ENCODE measurements at regions not wholly inside any gene's neighbourhood (a gene's known extent, or its start where the extent isn't known, plus 50 kb on each side); places are given as distances from the start of the nearest gene placed in this dataset.

DNA sequence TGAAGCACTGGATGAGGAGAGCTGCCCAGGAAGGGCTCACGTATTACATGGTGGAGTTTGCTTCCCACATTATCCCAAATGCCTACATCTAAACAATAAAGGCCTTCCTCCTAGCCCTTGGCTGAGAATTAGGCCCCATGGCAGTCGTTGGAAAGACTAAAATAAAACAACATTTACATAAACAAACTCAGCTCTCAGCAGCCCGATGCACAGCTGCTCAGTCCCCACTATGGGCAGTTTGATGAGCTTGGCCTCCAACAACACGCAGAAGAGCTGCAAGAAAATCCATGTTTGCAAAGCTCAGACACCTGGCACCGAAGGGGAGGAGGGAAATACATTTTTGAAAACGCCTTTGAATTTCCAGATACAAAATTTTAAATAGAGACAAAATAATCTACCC lies 352.4 kb downstream of the EIPR1 start:
- no peak overlapping the region for H2AFZ ChIP-seq (ENCODE audit: low read depth, low read length)
- no peaks in the 10 kb centered on the region for H3K4me1 ChIP-seq (replicated peaks in 1 of 2; ENCODE audit: control insufficient read depth in 2 of 2, insufficient read depth in 2 of 2, low read length in 2 of 2)
- H3K4me3 ChIP-seq, result no peak overlapping the region
- in situ Hi-C loops (cut with MboI), result no loop called here
- H4K20me1 ChIP-seq (replicated peaks; ENCODE audit: control insufficient read depth, insufficient read depth, low read length), result no peaks in the 10 kb centered on the region
- no peak overlapping the region for H3K4me2 ChIP-seq (ENCODE audit: insufficient read depth, low read length)
- H3K27me3 ChIP-seq (ENCODE audit: control insufficient read depth in 2 of 2, insufficient read depth in 2 of 2, low read length in 2 of 2), result peaks cover 0 to 23% of the 10 kb centered on the region in 2 experiments; a peak in 3 of 5 replicates
- CTCF ChIA-PET (ENCODE audit: low intra/inter-chr PET ratio), result no interaction called here
- POLR2A ChIA-PET, result no interaction called here
- no peak for ATAC-seq
- TF ChIP-seq SRSF1 (IDR thresholded peaks at IDR 0.05; ENCODE audit: low read depth, low read length) (no peak), KAT8 (IDR thresholded peaks at IDR 0.05; ENCODE audit: low read depth) (no peak), ZNF316 (IDR thresholded peaks at IDR 0.05) (no peak), ELF2 (CRISPR knock-in tag; IDR thresholded peaks at IDR 0.05) (no peak)
- no peaks in the 10 kb centered on the region for H3K36me3 ChIP-seq (ENCODE audit: control insufficient read depth, insufficient read depth, low read length)
- no peak overlapping the region for H3K9ac ChIP-seq (ENCODE audit: insufficient read depth in 1 of 2, low read depth in 2 of 2, low read length in 2 of 2)
- H3K9me1 ChIP-seq (ENCODE audit: control insufficient read depth, insufficient read depth, low read length), result no peaks in the 10 kb centered on the region
- BruUV-seq (replicated peaks), result no TSS peak
- no peak for DNase-seq (ENCODE audit: extremely low read depth in 1 of 4, low spot score in 3 of 4)
- intact Hi-C loops (cut with micrococcal nuclease), result no loop called here
- H3K79me2 ChIP-seq (ENCODE audit: control insufficient read depth, insufficient read depth, low read length), result no peaks in the 10 kb centered on the region
- H3K27ac ChIP-seq (ENCODE audit: extremely low read depth, low read depth, low read length), result no peak overlapping the region
- no peak for FAIRE-seq
- H3K9me3 ChIP-seq (replicated peaks; ENCODE audit: control insufficient read depth, insufficient read depth, low read depth, low read length), result no peaks in the 10 kb centered on the region
- WGBS (ENCODE audit: insufficient coverage, low coverage, missing lambda C conversion rate), result 1% methylated on average over 6 of the region's 6 CpGs

DNA sequence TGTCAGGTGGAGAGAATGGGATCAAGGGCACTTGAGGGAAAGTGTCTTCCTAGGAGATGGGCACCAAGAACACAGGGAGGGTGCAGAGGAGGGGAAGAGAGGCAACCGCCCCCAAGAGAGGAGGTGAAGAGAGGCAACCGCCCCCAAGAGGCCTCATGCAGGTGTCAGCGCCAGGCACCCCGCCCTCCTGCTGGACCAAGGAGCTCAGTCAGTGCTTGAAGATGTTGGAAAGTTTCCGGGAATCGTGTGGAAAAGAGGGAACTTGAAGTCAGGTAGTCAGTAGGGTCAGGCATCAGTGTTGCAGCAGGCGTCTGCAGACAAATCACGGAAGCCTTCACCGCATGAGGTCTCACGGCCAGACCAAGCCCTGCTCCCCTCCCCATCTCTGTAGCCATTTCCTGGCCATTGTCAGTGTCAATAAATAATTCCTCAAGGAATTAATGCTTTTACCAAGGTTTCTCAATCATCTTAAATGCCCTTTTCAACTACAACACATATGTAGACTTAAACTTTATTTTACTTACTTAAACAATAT lies 353.1 kb downstream of the EIPR1 start:
- FAIRE-seq, result no peak

More for the DNA sequence above, 353.1 kb downstream of the EIPR1 start:
- Histone ChIP-seq H3K4me2 (ENCODE audit: insufficient read depth, low read length) (no peak overlapping the region), H3K4me1 (replicated peaks in 1 of 2; ENCODE audit: control insufficient read depth in 2 of 2, insufficient read depth in 2 of 2, low read length in 2 of 2) (no peaks in the 10 kb centered on the region), H3K9ac (ENCODE audit: insufficient read depth in 1 of 2, low read depth in 2 of 2, low read length in 2 of 2) (no peak overlapping the region), H4K20me1 (replicated peaks; ENCODE audit: control insufficient read depth, insufficient read depth, low read length) (no peaks in the 10 kb centered on the region), H3K9me3 (replicated peaks; ENCODE audit: control insufficient read depth, insufficient read depth, low read depth, low read length) (no peaks in the 10 kb centered on the region), H3K36me3 (ENCODE audit: control insufficient read depth, insufficient read depth, low read length) (no peaks in the 10 kb centered on the region), H3K9me1 (ENCODE audit: control insufficient read depth, insufficient read depth, low read length) (no peaks in the 10 kb centered on the region), H3K27ac (ENCODE audit: extremely low read depth, low read depth, low read length) (no peak overlapping the region), H2AFZ (ENCODE audit: low read depth, low read length) (no peak overlapping the region), H3K27me3 (ENCODE audit: control insufficient read depth in 2 of 2, insufficient read depth in 2 of 2, low read length in 2 of 2) (peaks cover 0 to 23% of the 10 kb centered on the region in 2 experiments; a peak in 3 of 5 replicates), H3K79me2 (ENCODE audit: control insufficient read depth, insufficient read depth, low read length) (no peaks in the 10 kb centered on the region), H3K4me3 (no peak overlapping the region)
- DNase-seq (ENCODE audit: extremely low read depth in 1 of 4, low spot score in 3 of 4), result no peak
- no peak for TF ChIP-seq IFI16 (CRISPR knock-in tag; IDR thresholded peaks at IDR 0.05)
- ChIA-PET POLR2A (no interaction called here), CTCF (ENCODE audit: low intra/inter-chr PET ratio) (no interaction called here)
- intact Hi-C loops (cut with micrococcal nuclease) (no loop called here), in situ Hi-C loops (cut with MboI) (no loop called here)
- ATAC-seq, result no peak
- WGBS (ENCODE audit: insufficient coverage, low coverage, missing lambda C conversion rate), result 1% methylated on average over 9 of the region's 10 CpGs
- no TSS peak for BruUV-seq (replicated peaks)

Measured in K562 (cell line).